ENCODE measurements at regions not wholly inside any gene's neighbourhood (a gene's known extent, or its start where the extent isn't known, plus 50 kb on each side); places are given as distances from the start of the nearest gene placed in this dataset.

- TF ChIP-seq, protein P1, sequence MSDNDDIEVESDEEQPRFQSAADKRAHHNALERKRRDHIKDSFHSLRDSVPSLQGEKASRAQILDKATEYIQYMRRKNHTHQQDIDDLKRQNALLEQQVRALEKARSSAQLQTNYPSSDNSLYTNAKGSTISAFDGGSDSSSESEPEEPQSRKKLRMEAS (IDR thresholded peaks at IDR 0.05), result no peak
- TF ChIP-seq, protein P2, sequence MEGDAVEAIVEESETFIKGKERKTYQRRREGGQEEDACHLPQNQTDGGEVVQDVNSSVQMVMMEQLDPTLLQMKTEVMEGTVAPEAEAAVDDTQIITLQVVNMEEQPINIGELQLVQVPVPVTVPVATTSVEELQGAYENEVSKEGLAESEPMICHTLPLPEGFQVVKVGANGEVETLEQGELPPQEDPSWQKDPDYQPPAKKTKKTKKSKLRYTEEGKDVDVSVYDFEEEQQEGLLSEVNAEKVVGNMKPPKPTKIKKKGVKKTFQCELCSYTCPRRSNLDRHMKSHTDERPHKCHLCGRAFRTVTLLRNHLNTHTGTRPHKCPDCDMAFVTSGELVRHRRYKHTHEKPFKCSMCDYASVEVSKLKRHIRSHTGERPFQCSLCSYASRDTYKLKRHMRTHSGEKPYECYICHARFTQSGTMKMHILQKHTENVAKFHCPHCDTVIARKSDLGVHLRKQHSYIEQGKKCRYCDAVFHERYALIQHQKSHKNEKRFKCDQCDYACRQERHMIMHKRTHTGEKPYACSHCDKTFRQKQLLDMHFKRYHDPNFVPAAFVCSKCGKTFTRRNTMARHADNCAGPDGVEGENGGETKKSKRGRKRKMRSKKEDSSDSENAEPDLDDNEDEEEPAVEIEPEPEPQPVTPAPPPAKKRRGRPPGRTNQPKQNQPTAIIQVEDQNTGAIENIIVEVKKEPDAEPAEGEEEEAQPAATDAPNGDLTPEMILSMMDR (IDR thresholded peaks at IDR 0.05; ENCODE audit: control extremely low read depth in 1 of 3, insufficient read depth in 1 of 3, low read depth in 1 of 3, low read length in 3 of 3), result no peak
Measured at GRCh38 chr18:56188529-56189275, 449.7 kb downstream of the TXNL1 start.

All from H1 (cell line).